Liver (tissue), 8 donors: ENCODE measurements at regions not wholly inside any gene's neighbourhood (a gene's known extent, or its start where the extent isn't known, plus 50 kb on each side); places are given as distances from the start of the nearest gene placed in this dataset.
"Not testable (repeated sequence)": the region's sequence is repeated elsewhere in the genome, so short reads cannot be mapped to it uniquely, and the experiment has no call there.

Experiments used
- DNase-seq: peaks from one replicate; pipeline ENCODE4 v3.0.0-alpha.2; 2017; ENCODE audit warnings: low spot score
- H3K27ac ChIP-seq, 2 donors: one replicate each; pipeline ENCODE4 v1.7.0; 2013; ENCODE audit warnings: inconsistent platforms in 2 of 2, low read length in 2 of 2, control low read depth in 1 of 2, low read depth in 1 of 2, mild to moderate bottlenecking in 1 of 2
- H3K27me3 ChIP-seq, 4 donors: one replicate each; pipeline versions ENCODE4 v1.6.1 to v1.7.0; 2013; ENCODE audit warnings: low read length in 3 of 4, inconsistent platforms in 1 of 4, mild to moderate bottlenecking in 1 of 4, moderate library complexity in 1 of 4; ENCODE audit not compliant: control insufficient read depth in 4 of 4, insufficient read depth in 4 of 4
- H3K36me3 ChIP-seq, 4 donors: one replicate each; pipeline versions ENCODE4 v1.6.1 to v1.7.0; 2013; ENCODE audit warnings: low read length in 3 of 4, mild to moderate bottlenecking in 3 of 4, low read depth in 1 of 4, moderate library complexity in 1 of 4; ENCODE audit not compliant: control insufficient read depth in 4 of 4, insufficient read depth in 3 of 4
- H3K4me1 ChIP-seq, 4 donors: one replicate each; pipeline versions ENCODE4 v1.6.1 to v1.7.0; 2013; ENCODE audit warnings: low read length in 3 of 4, mild to moderate bottlenecking in 3 of 4, moderate library complexity in 1 of 4; ENCODE audit not compliant: control insufficient read depth in 4 of 4, insufficient read depth in 4 of 4
- H3K4me3 ChIP-seq, 3 donors: one replicate each; pipeline versions ENCODE4 v1.6.1 to v1.7.0; 2013; ENCODE audit warnings: low read length in 3 of 3, control low read depth in 1 of 3, low read depth in 1 of 3, mild to moderate bottlenecking in 1 of 3
- H3K9ac ChIP-seq, 2 donors: one replicate each; pipeline ENCODE4 v1.7.0; 2013; ENCODE audit warnings: low read length in 2 of 2, mild to moderate bottlenecking in 2 of 2, moderate library complexity in 2 of 2, control low read depth in 1 of 2, low read depth in 1 of 2
- H3K9me3 ChIP-seq, 4 donors: one replicate each; pipeline versions ENCODE4 v1.6.1 to v1.7.0; 2013; ENCODE audit warnings: low read length in 3 of 4; ENCODE audit not compliant: control insufficient read depth in 4 of 4
- EGR1 ChIP-seq, 2 donors: IDR thresholded peaks; 2 replicates each; pipeline ENCODE4 v1.6.1; 2016 to 2018; ENCODE audit warnings: antibody characterized with exemption in 2 of 2, low read depth in 2 of 2
- FOXA1 ChIP-seq: IDR thresholded peaks from 2 replicates; pipeline ENCODE4 v1.6.1; 2016; ENCODE audit warnings: antibody characterized with exemption
- FOXA2 ChIP-seq: IDR thresholded peaks from 2 replicates; pipeline ENCODE4 v1.6.1; 2016; ENCODE audit warnings: antibody characterized with exemption
- GABPA ChIP-seq, 2 donors: IDR thresholded peaks in 1 of 2; conservative IDR thresholded peaks in 1 of 2; 2 replicates each; pipeline ENCODE4 v1.6.1; 2016; ENCODE audit warnings: antibody characterized with exemption in 2 of 2, mild to moderate bottlenecking in 1 of 2, moderate library complexity in 1 of 2
- HNF4A ChIP-seq, 2 donors: conservative IDR thresholded peaks; 2 replicates each; pipeline ENCODE4 v1.6.1; 2016; ENCODE audit warnings: antibody characterized with exemption in 2 of 2, mild to moderate bottlenecking in 2 of 2
- HNF4G ChIP-seq: IDR thresholded peaks from 2 replicates; pipeline ENCODE4 v1.6.1; 2016; ENCODE audit warnings: antibody characterized with exemption
- JUND ChIP-seq, 2 donors: IDR thresholded peaks; 2 replicates each; pipeline ENCODE4 v1.6.1; 2016; ENCODE audit warnings: antibody characterized with exemption in 2 of 2
- NR2F2 ChIP-seq: IDR thresholded peaks from 2 replicates; pipeline ENCODE4 v1.6.1; 2016; ENCODE audit warnings: antibody characterized with exemption
- RAD21 ChIP-seq, 2 donors: IDR thresholded peaks; 2 replicates each; pipeline ENCODE4 v1.6.1; 2016; ENCODE audit warnings: antibody characterized with exemption in 2 of 2, mild to moderate bottlenecking in 2 of 2
- SP1 ChIP-seq: IDR thresholded peaks from 2 replicates; pipeline ENCODE4 v1.6.1; 2018; ENCODE audit warnings: antibody characterized with exemption, mild to moderate bottlenecking
- TAF1 ChIP-seq: conservative IDR thresholded peaks from 2 replicates; pipeline ENCODE4 v1.6.1; 2016; ENCODE audit warnings: antibody characterized with exemption, mild to moderate bottlenecking
- YY1 ChIP-seq: IDR thresholded peaks from 2 replicates; pipeline ENCODE4 v1.6.1; 2016; ENCODE audit warnings: antibody characterized with exemption, mild to moderate bottlenecking
- WGBS: extraction: QIAGEN DNeasy Blood & Tissue Kit; methylation state at CpG from one replicate; pipeline ENCODE4 v1.1.7; 2013; 5-methylcytosine and 5-hydroxymethylcytosine counted together
- TF ChIP-seq, protein P1 (sequence below): IDR thresholded peaks from 2 replicates; pipeline ENCODE4 v1.6.1; 2016; ENCODE audit warnings: antibody characterized with exemption
- TF ChIP-seq, protein P2 (sequence below): IDR thresholded peaks from 2 replicates; pipeline ENCODE4 v1.6.1; 2016; ENCODE audit warnings: antibody characterized with exemption
- TF ChIP-seq, protein P3 (sequence below): IDR thresholded peaks from 2 replicates; pipeline ENCODE4 v1.6.1; 2016; ENCODE audit warnings: antibody characterized with exemption, mild to moderate bottlenecking
- TF ChIP-seq, protein P4 (sequence below): fragments of 150-350 bp; IDR thresholded peaks from 2 replicates; pipeline ENCODE4 v1.5.1; 2017; ENCODE audit warnings: improper control_type of control experiment, low read depth, low read length; ENCODE audit not compliant: missing input control
- donor health status: healthy.
- donor health status: healthy.
- donor health status: healthy.
- donor health status: healthy.
- donor health status: healthy.

DNA sequence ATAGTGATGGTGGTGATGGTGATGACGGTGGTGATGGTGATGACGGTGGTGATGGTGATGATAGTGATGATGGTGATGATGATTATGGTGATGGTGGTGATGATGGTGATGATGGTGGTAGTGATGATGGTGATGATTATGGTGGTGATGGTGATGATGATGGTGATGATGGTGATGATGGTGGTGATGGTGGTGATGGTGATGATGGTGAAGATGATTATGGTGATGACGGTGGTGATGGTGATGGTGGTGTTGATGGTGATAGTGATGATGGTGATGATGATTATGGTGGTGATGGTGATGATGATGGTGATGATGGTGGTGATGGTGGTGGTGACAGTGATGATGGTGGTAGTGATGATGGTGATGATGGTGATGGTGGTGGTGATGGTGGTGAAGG, 149.2 kb upstream of the IRX1 start:
- DNase-seq = no peak
- Histone ChIP-seq H3K9ac (no peak overlapping the region), H3K36me3 (no peaks in the 10 kb centered on the region), H3K27me3 (no peaks in the 10 kb centered on the region), H3K4me3 (no peak overlapping the region), H3K4me1 (no peaks in the 10 kb centered on the region), H3K27ac (no peak overlapping the region), H3K9me3 (peaks cover 0 to 5% (median 2%) of the 10 kb centered on the region in 4 donors)
- 63% methylated on average over 3 of the region's 3 CpGs for WGBS
- TF ChIP-seq SP1 = no peak
- TF ChIP-seq RAD21 (IDR thresholded peaks at IDR 0.05) = no peak
- TF ChIP-seq FOXA1 = no peak
- TF ChIP-seq, protein P1, sequence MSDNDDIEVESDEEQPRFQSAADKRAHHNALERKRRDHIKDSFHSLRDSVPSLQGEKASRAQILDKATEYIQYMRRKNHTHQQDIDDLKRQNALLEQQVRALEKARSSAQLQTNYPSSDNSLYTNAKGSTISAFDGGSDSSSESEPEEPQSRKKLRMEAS = no peak
- no peak for TF ChIP-seq HNF4A (conservative IDR thresholded peaks at IDR 0.05)
- TF ChIP-seq YY1 = no peak
- TF ChIP-seq GABPA (IDR thresholded peaks at IDR 0.05 in 1 of 2, conservative IDR thresholded peaks at IDR 0.05 in 1 of 2) = no peak
- TF ChIP-seq, protein P2, sequence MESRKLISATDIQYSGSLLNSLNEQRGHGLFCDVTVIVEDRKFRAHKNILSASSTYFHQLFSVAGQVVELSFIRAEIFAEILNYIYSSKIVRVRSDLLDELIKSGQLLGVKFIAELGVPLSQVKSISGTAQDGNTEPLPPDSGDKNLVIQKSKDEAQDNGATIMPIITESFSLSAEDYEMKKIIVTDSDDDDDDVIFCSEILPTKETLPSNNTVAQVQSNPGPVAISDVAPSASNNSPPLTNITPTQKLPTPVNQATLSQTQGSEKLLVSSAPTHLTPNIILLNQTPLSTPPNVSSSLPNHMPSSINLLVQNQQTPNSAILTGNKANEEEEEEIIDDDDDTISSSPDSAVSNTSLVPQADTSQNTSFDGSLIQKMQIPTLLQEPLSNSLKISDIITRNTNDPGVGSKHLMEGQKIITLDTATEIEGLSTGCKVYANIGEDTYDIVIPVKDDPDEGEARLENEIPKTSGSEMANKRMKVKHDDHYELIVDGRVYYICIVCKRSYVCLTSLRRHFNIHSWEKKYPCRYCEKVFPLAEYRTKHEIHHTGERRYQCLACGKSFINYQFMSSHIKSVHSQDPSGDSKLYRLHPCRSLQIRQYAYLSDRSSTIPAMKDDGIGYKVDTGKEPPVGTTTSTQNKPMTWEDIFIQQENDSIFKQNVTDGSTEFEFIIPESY = no peak
- TF ChIP-seq, protein P3, sequence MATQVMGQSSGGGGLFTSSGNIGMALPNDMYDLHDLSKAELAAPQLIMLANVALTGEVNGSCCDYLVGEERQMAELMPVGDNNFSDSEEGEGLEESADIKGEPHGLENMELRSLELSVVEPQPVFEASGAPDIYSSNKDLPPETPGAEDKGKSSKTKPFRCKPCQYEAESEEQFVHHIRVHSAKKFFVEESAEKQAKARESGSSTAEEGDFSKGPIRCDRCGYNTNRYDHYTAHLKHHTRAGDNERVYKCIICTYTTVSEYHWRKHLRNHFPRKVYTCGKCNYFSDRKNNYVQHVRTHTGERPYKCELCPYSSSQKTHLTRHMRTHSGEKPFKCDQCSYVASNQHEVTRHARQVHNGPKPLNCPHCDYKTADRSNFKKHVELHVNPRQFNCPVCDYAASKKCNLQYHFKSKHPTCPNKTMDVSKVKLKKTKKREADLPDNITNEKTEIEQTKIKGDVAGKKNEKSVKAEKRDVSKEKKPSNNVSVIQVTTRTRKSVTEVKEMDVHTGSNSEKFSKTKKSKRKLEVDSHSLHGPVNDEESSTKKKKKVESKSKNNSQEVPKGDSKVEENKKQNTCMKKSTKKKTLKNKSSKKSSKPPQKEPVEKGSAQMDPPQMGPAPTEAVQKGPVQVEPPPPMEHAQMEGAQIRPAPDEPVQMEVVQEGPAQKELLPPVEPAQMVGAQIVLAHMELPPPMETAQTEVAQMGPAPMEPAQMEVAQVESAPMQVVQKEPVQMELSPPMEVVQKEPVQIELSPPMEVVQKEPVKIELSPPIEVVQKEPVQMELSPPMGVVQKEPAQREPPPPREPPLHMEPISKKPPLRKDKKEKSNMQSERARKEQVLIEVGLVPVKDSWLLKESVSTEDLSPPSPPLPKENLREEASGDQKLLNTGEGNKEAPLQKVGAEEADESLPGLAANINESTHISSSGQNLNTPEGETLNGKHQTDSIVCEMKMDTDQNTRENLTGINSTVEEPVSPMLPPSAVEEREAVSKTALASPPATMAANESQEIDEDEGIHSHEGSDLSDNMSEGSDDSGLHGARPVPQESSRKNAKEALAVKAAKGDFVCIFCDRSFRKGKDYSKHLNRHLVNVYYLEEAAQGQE = no peak

DNA sequence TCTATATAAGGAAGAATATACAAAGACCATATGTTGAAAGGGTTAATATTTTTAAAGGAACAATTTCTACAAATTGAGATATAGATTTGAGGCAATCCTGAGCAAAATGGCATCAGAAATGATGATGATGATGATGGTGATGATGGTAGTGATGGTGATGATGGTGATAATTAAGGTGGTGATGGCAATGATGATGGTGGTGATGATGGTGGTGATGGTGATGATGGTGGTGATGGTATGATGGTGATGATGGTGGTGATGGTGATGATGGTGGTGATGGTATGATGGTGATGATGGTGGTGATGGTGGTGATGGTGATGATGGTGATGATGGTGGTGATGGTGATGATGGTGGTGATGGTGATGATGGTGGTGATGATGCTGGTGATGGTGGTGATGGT, 150.1 kb upstream of the IRX1 start:
- not testable (repeated sequence) for H3K36me3 ChIP-seq

DNA sequence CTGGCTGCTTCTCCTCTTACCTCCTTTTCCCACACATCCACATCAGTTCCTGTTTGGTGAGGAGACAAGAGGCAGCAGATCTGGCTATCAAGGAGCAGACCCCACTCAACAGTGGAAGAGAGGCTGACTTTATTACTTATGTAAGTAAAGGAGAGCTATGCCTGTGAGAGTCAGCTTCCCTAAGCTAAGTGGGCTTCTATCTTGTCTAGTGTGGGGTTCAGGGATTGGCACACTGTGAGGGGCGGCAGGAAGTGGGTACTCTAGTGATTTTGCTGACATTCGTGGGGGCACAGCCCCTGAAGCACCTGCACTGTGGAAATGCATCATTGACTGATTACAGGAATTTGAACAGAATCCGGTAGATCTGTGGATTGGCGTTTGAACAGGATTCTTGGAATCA, 163.5 kb upstream of the IRX1 start:
- WGBS = 66% methylated on average over 4 of the region's 4 CpGs
- DNase-seq = no peak
- no peak for TF ChIP-seq YY1
- no peak for TF ChIP-seq SP1
- TF ChIP-seq JUND (IDR thresholded peaks at IDR 0.05) = no peak
- no peak for TF ChIP-seq HNF4G
- no peak for TF ChIP-seq EGR1 (IDR thresholded peaks at IDR 0.05; ENCODE audit: low read depth in 2 of 2)
- TF ChIP-seq, protein P4, sequence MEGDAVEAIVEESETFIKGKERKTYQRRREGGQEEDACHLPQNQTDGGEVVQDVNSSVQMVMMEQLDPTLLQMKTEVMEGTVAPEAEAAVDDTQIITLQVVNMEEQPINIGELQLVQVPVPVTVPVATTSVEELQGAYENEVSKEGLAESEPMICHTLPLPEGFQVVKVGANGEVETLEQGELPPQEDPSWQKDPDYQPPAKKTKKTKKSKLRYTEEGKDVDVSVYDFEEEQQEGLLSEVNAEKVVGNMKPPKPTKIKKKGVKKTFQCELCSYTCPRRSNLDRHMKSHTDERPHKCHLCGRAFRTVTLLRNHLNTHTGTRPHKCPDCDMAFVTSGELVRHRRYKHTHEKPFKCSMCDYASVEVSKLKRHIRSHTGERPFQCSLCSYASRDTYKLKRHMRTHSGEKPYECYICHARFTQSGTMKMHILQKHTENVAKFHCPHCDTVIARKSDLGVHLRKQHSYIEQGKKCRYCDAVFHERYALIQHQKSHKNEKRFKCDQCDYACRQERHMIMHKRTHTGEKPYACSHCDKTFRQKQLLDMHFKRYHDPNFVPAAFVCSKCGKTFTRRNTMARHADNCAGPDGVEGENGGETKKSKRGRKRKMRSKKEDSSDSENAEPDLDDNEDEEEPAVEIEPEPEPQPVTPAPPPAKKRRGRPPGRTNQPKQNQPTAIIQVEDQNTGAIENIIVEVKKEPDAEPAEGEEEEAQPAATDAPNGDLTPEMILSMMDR = no peak
- TF ChIP-seq, protein P1 = no peak
- TF ChIP-seq, protein P2 = no peak
- no peak for TF ChIP-seq TAF1
- TF ChIP-seq NR2F2 = no peak
- no peak for TF ChIP-seq FOXA1
- no peak for TF ChIP-seq FOXA2
- TF ChIP-seq RAD21 (IDR thresholded peaks at IDR 0.05) = no peak

More for the DNA sequence above, 150.1 kb upstream of the IRX1 start:
- H3K27ac ChIP-seq, DNase-seq, H3K9ac ChIP-seq, H3K9me3 ChIP-seq, H3K4me3 ChIP-seq, H3K27me3 ChIP-seq, H3K4me1 ChIP-seq: not testable (repeated sequence)

More for the DNA sequence above, 163.5 kb upstream of the IRX1 start:
- no peaks in the 10 kb centered on the region for H3K4me1 ChIP-seq
- no peak overlapping the region for H3K27ac ChIP-seq
- no peak overlapping the region for H3K4me3 ChIP-seq
- H3K27me3 ChIP-seq = no peaks in the 10 kb centered on the region
- no peaks in the 10 kb centered on the region for H3K36me3 ChIP-seq
- no peaks in the 10 kb centered on the region for H3K9me3 ChIP-seq
- no peak overlapping the region for H3K9ac ChIP-seq
